ENCODE measurements at regions not wholly inside any gene's neighbourhood (a gene's known extent, or its start where the extent isn't known, plus 50 kb on each side); places are given as distances from the start of the nearest gene placed in this dataset.

GRCh38 chr7:145909991-145910513, 206.5 kb upstream of the CNTNAP2 start:
- intact Hi-C loops (cut with micrococcal nuclease; ENCODE audit: unreplicated experiment): no loop called here
- CTCF ChIA-PET (ENCODE audit: unreplicated experiment): no interaction called here
- Histone ChIP-seq H3K27ac (ENCODE audit: low read depth, low read length, poor library complexity, severe bottlenecking) (peak overlapping the region; percentile 16), H3K9me3 (ENCODE audit: low read length) (no peaks in the 10 kb centered on the region; the same call in 1 of the 2 replicates), H3K9me2 (ENCODE audit: insufficient read depth, low read length) (no peaks in the 10 kb centered on the region), H2AFZ (ENCODE audit: low read length) (no peak overlapping the region), H3K4me1 (ENCODE audit: insufficient read depth, low read length, poor library complexity, severe bottlenecking) (peaks cover 13% of the 10 kb centered on the region), H3K36me3 (ENCODE audit: insufficient read depth, low read length) (no peaks in the 10 kb centered on the region; the same call in 1 of the 2 replicates), H3K4me3 (ENCODE audit: low read depth, low read length, poor library complexity, severe bottlenecking) (no peak overlapping the region), H3K4me2 (ENCODE audit: low read length) (peak overlapping the region; percentile 36), H3K79me2 (ENCODE audit: insufficient read depth, low read depth, low read length) (no peaks in the 10 kb centered on the region), H4K20me1 (ENCODE audit: insufficient read depth, low read length) (no peaks in the 10 kb centered on the region)
- peak; percentile 81 for DNase-seq (ENCODE audit: low spot score)
- no TSS peak for BruUV-seq (replicated peaks)
- no peak for TF ChIP-seq CTCF (conservative IDR thresholded peaks at IDR 0.05; ENCODE audit: low read length)
- no peak for TF ChIP-seq EZH2phosphoT487 (IDR thresholded peaks at IDR 0.05; ENCODE audit: borderline replicate concordance, low read depth, low read length)
- POLR2A ChIA-PET: interaction anchor here (0.8 to 1.2 kb wide), 2 partner anchors 14 to 48 kb away, joined by 3 read pairs; no protein-coding TSS in a partner anchor

GRCh38 chr7:145903658-145904057, 212.9 kb upstream of the CNTNAP2 start:
- no peak overlapping the region for H3K27ac ChIP-seq (ENCODE audit: low read depth, low read length, poor library complexity, severe bottlenecking)
- no peak overlapping the region for H2AFZ ChIP-seq (ENCODE audit: low read length)
- DNase-seq (ENCODE audit: low spot score): no peak
- no peaks in the 10 kb centered on the region for H3K9me2 ChIP-seq (ENCODE audit: insufficient read depth, low read length)
- H4K20me1 ChIP-seq (ENCODE audit: insufficient read depth, low read length): no peaks in the 10 kb centered on the region
- BruUV-seq (replicated peaks): no TSS peak
- ChIA-PET POLR2A (interaction anchor here (0.6 to 5.0 kb wide), 5 partner anchors 11 to 1435 kb away, joined by 3 to 20 read pairs (median 5); no protein-coding TSS in a partner anchor), CTCF (ENCODE audit: unreplicated experiment) (no interaction called here)
- H3K4me3 ChIP-seq (ENCODE audit: low read depth, low read length, poor library complexity, severe bottlenecking): no peak overlapping the region
- no peaks in the 10 kb centered on the region for H3K4me1 ChIP-seq (ENCODE audit: insufficient read depth, low read length, poor library complexity, severe bottlenecking)
- H3K79me2 ChIP-seq (ENCODE audit: insufficient read depth, low read depth, low read length): no peaks in the 10 kb centered on the region
- H3K9me3 ChIP-seq (ENCODE audit: low read length): peaks cover 19% of the 10 kb centered on the region
- no peak for TF ChIP-seq CTCF (conservative IDR thresholded peaks at IDR 0.05; ENCODE audit: low read length)
- TF ChIP-seq EZH2phosphoT487 (IDR thresholded peaks at IDR 0.05; ENCODE audit: borderline replicate concordance, low read depth, low read length): no peak
- H3K36me3 ChIP-seq (ENCODE audit: insufficient read depth, low read length): no peaks in the 10 kb centered on the region
- H3K4me2 ChIP-seq (ENCODE audit: low read length): no peak overlapping the region
- intact Hi-C loops (cut with micrococcal nuclease; ENCODE audit: unreplicated experiment): no loop called here

- Histone ChIP-seq H3K36me3 (ENCODE audit: insufficient read depth, low read length) (no peaks in the 10 kb centered on the region), H3K9me3 (ENCODE audit: low read length) (peaks cover 19% of the 10 kb centered on the region), H3K27ac (ENCODE audit: low read depth, low read length, poor library complexity, severe bottlenecking) (no peak overlapping the region), H3K79me2 (ENCODE audit: insufficient read depth, low read depth, low read length) (no peaks in the 10 kb centered on the region), H2AFZ (ENCODE audit: low read length) (no peak overlapping the region), H3K4me2 (ENCODE audit: low read length) (no peak overlapping the region), H4K20me1 (ENCODE audit: insufficient read depth, low read length) (no peaks in the 10 kb centered on the region), H3K4me3 (ENCODE audit: low read depth, low read length, poor library complexity, severe bottlenecking) (no peak overlapping the region), H3K4me1 (ENCODE audit: insufficient read depth, low read length, poor library complexity, severe bottlenecking) (no peaks in the 10 kb centered on the region), H3K9me2 (ENCODE audit: insufficient read depth, low read length) (no peaks in the 10 kb centered on the region)
- POLR2A ChIA-PET: interaction anchor here (0.5 to 5.0 kb wide), 5 partner anchors 9 to 189 kb away, joined by 3 to 20 read pairs (median 4); no protein-coding TSS in a partner anchor
- no peak for TF ChIP-seq EZH2phosphoT487 (IDR thresholded peaks at IDR 0.05; ENCODE audit: borderline replicate concordance, low read depth, low read length)
- TF ChIP-seq CTCF (conservative IDR thresholded peaks at IDR 0.05; ENCODE audit: low read length): 0 out of 2 replicates have a peak, but pooled peaks have one; percentile 18
- no peak for DNase-seq (ENCODE audit: low spot score)
- intact Hi-C loops (cut with micrococcal nuclease; ENCODE audit: unreplicated experiment): no loop called here
- CTCF ChIA-PET (ENCODE audit: unreplicated experiment): no interaction called here
- BruUV-seq (replicated peaks): no TSS peak
These were observed 214.5 kb upstream of the CNTNAP2 start for GRCh38 chr7:145902123-145902522.

All from OCI-LY7 (cell line).